Dedifferentiated amniotic fluid mesenchymal stem cell (primary cell): ENCODE measurements at regions not wholly inside any gene's neighbourhood (a gene's known extent, or its start where the extent isn't known, plus 50 kb on each side); places are given as distances from the start of the nearest gene placed in this dataset.
A peak's percentile ranks its signal among the peaks of the same experiment; 100 is the strongest.

Experiments used
- DNase-seq: peaks from one replicate; pipeline ENCODE4 v3.0.0-alpha.2; 2016; ENCODE audit errors: extremely low spot score

GRCh38 chr3:176932433-176932832, 264.8 kb downstream of the TBL1XR1 start:
- DNase-seq, result no peak

GRCh38 chr3:176931991-176932390, 265.3 kb downstream of the TBL1XR1 start:
- no peak for DNase-seq

GRCh38 chr3:176930942-176931341, 266.3 kb downstream of the TBL1XR1 start:
- DNase-seq, result no peak

- no peak for DNase-seq
Observed at GRCh38 chr3:176928582-176928931, 268.7 kb downstream of the TBL1XR1 start.

- no peak for DNase-seq
Observed at GRCh38 chr3:176927706-176928581, 269.3 kb downstream of the TBL1XR1 start.

GRCh38 chr3:176927280-176927679, 270.0 kb downstream of the TBL1XR1 start:
- DNase-seq, result no peak

GRCh38 chr3:176926688-176927087, 270.6 kb downstream of the TBL1XR1 start:
- DNase-seq, result no peak

GRCh38 chr3:176926034-176926433, 271.2 kb downstream of the TBL1XR1 start:
- no peak for DNase-seq

GRCh38 chr3:176920766-176921160, 276.5 kb downstream of the TBL1XR1 start:
- DNase-seq, result no peak

- peak; percentile 37 for DNase-seq
Observed at GRCh38 chr3:176919836-176920765, 277.2 kb downstream of the TBL1XR1 start.

GRCh38 chr3:176916777-176917176, 280.5 kb downstream of the TBL1XR1 start:
- no peak for DNase-seq

- no peak for DNase-seq
Observed at GRCh38 chr3:176914764-176915163, 282.5 kb downstream of the TBL1XR1 start.

GRCh38 chr3:176911579-176911978, 285.7 kb downstream of the TBL1XR1 start:
- no peak for DNase-seq

GRCh38 chr3:176909044-176909443, 288.2 kb downstream of the TBL1XR1 start:
- DNase-seq, result no peak

GRCh38 chr3:176906046-176906905, 291.0 kb downstream of the TBL1XR1 start:
- DNase-seq, result peak; percentile 75

- no peak for DNase-seq
Observed at GRCh38 chr3:176905331-176905730, 292.0 kb downstream of the TBL1XR1 start.

- DNase-seq, result no peak
Observed at GRCh38 chr3:176904506-176904905, 292.8 kb downstream of the TBL1XR1 start.

GRCh38 chr3:176896640-176897039, 300.6 kb downstream of the TBL1XR1 start:
- no peak for DNase-seq

GRCh38 chr3:176896165-176896564, 301.1 kb downstream of the TBL1XR1 start:
- DNase-seq, result no peak

- DNase-seq, result no peak
Observed at GRCh38 chr3:176879710-176880109, 317.6 kb downstream of the TBL1XR1 start.

- no peak for DNase-seq
Observed at GRCh38 chr3:176873261-176873660, 324.0 kb downstream of the TBL1XR1 start.

- DNase-seq, result peak; percentile 20
Observed at GRCh38 chr3:176872771-176873209, 324.5 kb downstream of the TBL1XR1 start.
